ENCODE measurements at regions not wholly inside any gene's neighbourhood (a gene's known extent, or its start where the extent isn't known, plus 50 kb on each side); places are given as distances from the start of the nearest gene placed in this dataset.

GRCh38 chr4:135372131-135372530 lies 1170.5 kb upstream of the PABPC4L start:
- TF ChIP-seq CTCF (IDR thresholded peaks at IDR 0.05), result no peak
- no peak overlapping the region for H3K27ac ChIP-seq
- DNase-seq (no peak), ATAC-seq (no peak)
- intact Hi-C loops (cut with DNase I), result no loop called here
- H3K27me3 ChIP-seq, result no peaks in the 10 kb centered on the region
- no peaks in the 10 kb centered on the region for H3K9me3 ChIP-seq
- no peak overlapping the region for H3K4me3 ChIP-seq
- H3K4me1 ChIP-seq, result no peaks in the 10 kb centered on the region
- H3K36me3 ChIP-seq, result no peaks in the 10 kb centered on the region

- no peak for TF ChIP-seq CTCF (IDR thresholded peaks at IDR 0.05)
- H3K4me1 ChIP-seq, result no peaks in the 10 kb centered on the region
- no peaks in the 10 kb centered on the region for H3K27me3 ChIP-seq
- H3K9me3 ChIP-seq, result no peaks in the 10 kb centered on the region
- intact Hi-C loops (cut with DNase I), result no loop called here
- no peak overlapping the region for H3K27ac ChIP-seq
- H3K4me3 ChIP-seq, result no peak overlapping the region
- DNase-seq (no peak), ATAC-seq (no peak)
- H3K36me3 ChIP-seq, result no peaks in the 10 kb centered on the region
These were observed 1169.5 kb upstream of the PABPC4L start for GRCh38 chr4:135371137-135371536.

GRCh38 chr4:135368831-135369230 lies 1167.2 kb upstream of the PABPC4L start:
- Histone ChIP-seq H3K4me3 (no peak overlapping the region), H3K27me3 (no peaks in the 10 kb centered on the region), H3K36me3 (no peaks in the 10 kb centered on the region), H3K9me3 (no peaks in the 10 kb centered on the region), H3K4me1 (no peaks in the 10 kb centered on the region), H3K27ac (no peak overlapping the region)
- TF ChIP-seq CTCF (IDR thresholded peaks at IDR 0.05), result no peak
- no peak for DNase-seq
- intact Hi-C loops (cut with DNase I), result no loop called here
- no peak for ATAC-seq

GRCh38 chr4:135365065-135365464 lies 1163.5 kb upstream of the PABPC4L start:
- no peaks in the 10 kb centered on the region for H3K27me3 ChIP-seq
- no peak for TF ChIP-seq CTCF (IDR thresholded peaks at IDR 0.05)
- DNase-seq, result no peak
- no peaks in the 10 kb centered on the region for H3K4me1 ChIP-seq
- no peaks in the 10 kb centered on the region for H3K9me3 ChIP-seq
- intact Hi-C loops (cut with DNase I), result no loop called here
- no peaks in the 10 kb centered on the region for H3K36me3 ChIP-seq
- H3K27ac ChIP-seq, result no peak overlapping the region
- H3K4me3 ChIP-seq, result no peak overlapping the region
- ATAC-seq, result no peak

- intact Hi-C loops (cut with DNase I), result no loop called here
- no peaks in the 10 kb centered on the region for H3K27me3 ChIP-seq
- no peak overlapping the region for H3K27ac ChIP-seq
- H3K9me3 ChIP-seq, result no peaks in the 10 kb centered on the region
- no peak overlapping the region for H3K4me3 ChIP-seq
- ATAC-seq (no peak), DNase-seq (no peak)
- no peaks in the 10 kb centered on the region for H3K36me3 ChIP-seq
- H3K4me1 ChIP-seq, result no peaks in the 10 kb centered on the region
- TF ChIP-seq CTCF (IDR thresholded peaks at IDR 0.05), result no peak
These were observed 1157.5 kb upstream of the PABPC4L start for GRCh38 chr4:135359128-135359527.

- H3K27me3 ChIP-seq, result no peaks in the 10 kb centered on the region
- no peak for TF ChIP-seq CTCF (IDR thresholded peaks at IDR 0.05)
- H3K4me1 ChIP-seq, result no peaks in the 10 kb centered on the region
- no peak overlapping the region for H3K27ac ChIP-seq
- ATAC-seq (no peak), DNase-seq (no peak)
- intact Hi-C loops (cut with DNase I), result no loop called here
- H3K9me3 ChIP-seq, result no peaks in the 10 kb centered on the region
- H3K36me3 ChIP-seq, result no peaks in the 10 kb centered on the region
- H3K4me3 ChIP-seq, result no peak overlapping the region
These were observed 1155.5 kb upstream of the PABPC4L start for GRCh38 chr4:135357091-135357490.
